ENCODE measurements at regions not wholly inside any gene's neighbourhood (a gene's known extent, or its start where the extent isn't known, plus 50 kb on each side); places are given as distances from the start of the nearest gene placed in this dataset.

- no peak for DNase-seq (ENCODE audit: low spot score)
Observed at GRCh38 chr4:185893500-185893899, 81.5 kb upstream of the SORBS2 start.

- no peak for DNase-seq (ENCODE audit: low spot score)
Observed at GRCh38 chr4:185894481-185894880, 82.5 kb upstream of the SORBS2 start.

- DNase-seq (ENCODE audit: low spot score) = no peak
Observed at GRCh38 chr4:185895351-185895750, 83.4 kb upstream of the SORBS2 start.

GRCh38 chr4:185895866-185896265 lies 83.9 kb upstream of the SORBS2 start:
- no peak for DNase-seq (ENCODE audit: low spot score)

GRCh38 chr4:185896817-185897488 lies 85.0 kb upstream of the SORBS2 start:
- no peak for DNase-seq (ENCODE audit: low spot score)

GRCh38 chr4:185898413-185898812 lies 86.4 kb upstream of the SORBS2 start:
- DNase-seq (ENCODE audit: low spot score) = no peak

- DNase-seq (ENCODE audit: low spot score) = no peak
Observed at GRCh38 chr4:185899833-185900232, 87.8 kb upstream of the SORBS2 start.

- DNase-seq (ENCODE audit: low spot score) = no peak
Observed at GRCh38 chr4:185902654-185903053, 90.7 kb upstream of the SORBS2 start.

GRCh38 chr4:185903205-185903604 lies 91.2 kb upstream of the SORBS2 start:
- no peak for DNase-seq (ENCODE audit: low spot score)

- DNase-seq (ENCODE audit: low spot score) = no peak
Observed at GRCh38 chr4:185904381-185904780, 92.4 kb upstream of the SORBS2 start.

GRCh38 chr4:185909972-185910371 lies 98.0 kb upstream of the SORBS2 start:
- DNase-seq (ENCODE audit: low spot score) = no peak

- peak; percentile 40 for DNase-seq (ENCODE audit: low spot score)
Observed at GRCh38 chr4:185911556-185912064, 99.6 kb upstream of the SORBS2 start.

GRCh38 chr4:185912779-185913178 lies 100.8 kb upstream of the SORBS2 start:
- DNase-seq (ENCODE audit: low spot score) = peak; percentile 31

GRCh38 chr4:185914583-185915199 lies 102.7 kb upstream of the SORBS2 start:
- DNase-seq (ENCODE audit: low spot score) = peak; percentile 71

- DNase-seq (ENCODE audit: low spot score) = no peak
Observed at GRCh38 chr4:185915271-185915670, 103.3 kb upstream of the SORBS2 start.

GRCh38 chr4:185915817-185916216 lies 103.8 kb upstream of the SORBS2 start:
- no peak for DNase-seq (ENCODE audit: low spot score)

- DNase-seq (ENCODE audit: low spot score) = no peak
Observed at GRCh38 chr4:185916231-185916630, 104.2 kb upstream of the SORBS2 start.

- no peak for DNase-seq (ENCODE audit: low spot score)
Observed at GRCh38 chr4:185916683-185917082, 104.7 kb upstream of the SORBS2 start.

- no peak for DNase-seq (ENCODE audit: low spot score)
Observed at GRCh38 chr4:185919107-185919506, 107.1 kb upstream of the SORBS2 start.

GRCh38 chr4:185920171-185920570 lies 108.2 kb upstream of the SORBS2 start:
- DNase-seq (ENCODE audit: low spot score) = no peak

GRCh38 chr4:185920691-185921260 lies 108.8 kb upstream of the SORBS2 start:
- DNase-seq (ENCODE audit: low spot score) = no peak

- peak; percentile 21 for DNase-seq (ENCODE audit: low spot score)
Observed at GRCh38 chr4:185921583-185922555, 109.9 kb upstream of the SORBS2 start.

Measured in A172 (cell line).